ENCODE measurements at regions not wholly inside any gene's neighbourhood (a gene's known extent, or its start where the extent isn't known, plus 50 kb on each side); places are given as distances from the start of the nearest gene placed in this dataset.

GRCh38 chr16:52056259-52056658 lies 490.7 kb downstream of the TOX3 start:
- no peak overlapping the region for H3K27ac Mint-ChIP-seq (ENCODE audit: unreplicated experiment)
- H3K27me3 Mint-ChIP-seq (ENCODE audit: low read depth) = peaks cover 4% of the 10 kb centered on the region
- H3K9me3 Mint-ChIP-seq (ENCODE audit: low read depth) = no peaks in the 10 kb centered on the region
- no peaks in the 10 kb centered on the region for H3K36me3 Mint-ChIP-seq (ENCODE audit: low read depth)
- TF ChIP-seq, protein P1, sequence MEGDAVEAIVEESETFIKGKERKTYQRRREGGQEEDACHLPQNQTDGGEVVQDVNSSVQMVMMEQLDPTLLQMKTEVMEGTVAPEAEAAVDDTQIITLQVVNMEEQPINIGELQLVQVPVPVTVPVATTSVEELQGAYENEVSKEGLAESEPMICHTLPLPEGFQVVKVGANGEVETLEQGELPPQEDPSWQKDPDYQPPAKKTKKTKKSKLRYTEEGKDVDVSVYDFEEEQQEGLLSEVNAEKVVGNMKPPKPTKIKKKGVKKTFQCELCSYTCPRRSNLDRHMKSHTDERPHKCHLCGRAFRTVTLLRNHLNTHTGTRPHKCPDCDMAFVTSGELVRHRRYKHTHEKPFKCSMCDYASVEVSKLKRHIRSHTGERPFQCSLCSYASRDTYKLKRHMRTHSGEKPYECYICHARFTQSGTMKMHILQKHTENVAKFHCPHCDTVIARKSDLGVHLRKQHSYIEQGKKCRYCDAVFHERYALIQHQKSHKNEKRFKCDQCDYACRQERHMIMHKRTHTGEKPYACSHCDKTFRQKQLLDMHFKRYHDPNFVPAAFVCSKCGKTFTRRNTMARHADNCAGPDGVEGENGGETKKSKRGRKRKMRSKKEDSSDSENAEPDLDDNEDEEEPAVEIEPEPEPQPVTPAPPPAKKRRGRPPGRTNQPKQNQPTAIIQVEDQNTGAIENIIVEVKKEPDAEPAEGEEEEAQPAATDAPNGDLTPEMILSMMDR (IDR thresholded peaks at IDR 0.05) = no peak
- peaks cover 8% of the 10 kb centered on the region for H3K4me1 Mint-ChIP-seq (ENCODE audit: low read depth)
- no peak overlapping the region for H3K4me3 Mint-ChIP-seq (ENCODE audit: unreplicated experiment)
- DNase-seq (ENCODE audit: low spot score) = no peak

DNA sequence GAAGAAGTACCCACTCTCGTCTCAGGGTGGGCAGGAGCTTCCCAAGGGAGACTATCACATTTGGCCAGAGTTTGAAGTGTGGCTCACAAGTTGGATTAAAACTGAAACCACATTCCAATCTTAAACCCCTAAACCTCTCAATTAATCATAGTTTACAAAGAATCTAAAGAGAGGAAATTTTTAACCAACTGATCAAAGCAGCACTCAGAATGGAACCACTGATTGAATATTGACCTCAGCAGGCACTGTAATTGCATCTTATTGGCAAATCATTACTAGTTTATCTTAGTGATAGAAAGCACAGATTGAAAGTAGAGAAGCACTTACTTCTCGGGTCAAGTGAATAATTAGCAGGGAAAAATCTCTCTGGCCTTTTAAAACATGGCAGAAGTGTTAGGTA lies 491.6 kb downstream of the TOX3 start:
- peaks cover 8% of the 10 kb centered on the region for H3K4me1 Mint-ChIP-seq (ENCODE audit: low read depth)
- peaks cover 4% of the 10 kb centered on the region for H3K27me3 Mint-ChIP-seq (ENCODE audit: low read depth)
- H3K27ac Mint-ChIP-seq (ENCODE audit: unreplicated experiment) = no peak overlapping the region
- TF ChIP-seq, protein P1 (IDR thresholded peaks at IDR 0.05) = no peak
- H3K36me3 Mint-ChIP-seq (ENCODE audit: low read depth) = no peaks in the 10 kb centered on the region
- peaks cover 2% of the 10 kb centered on the region for H3K9me3 Mint-ChIP-seq (ENCODE audit: low read depth)
- no peak for DNase-seq (ENCODE audit: low spot score)
- H3K4me3 Mint-ChIP-seq (ENCODE audit: unreplicated experiment) = no peak overlapping the region

DNA sequence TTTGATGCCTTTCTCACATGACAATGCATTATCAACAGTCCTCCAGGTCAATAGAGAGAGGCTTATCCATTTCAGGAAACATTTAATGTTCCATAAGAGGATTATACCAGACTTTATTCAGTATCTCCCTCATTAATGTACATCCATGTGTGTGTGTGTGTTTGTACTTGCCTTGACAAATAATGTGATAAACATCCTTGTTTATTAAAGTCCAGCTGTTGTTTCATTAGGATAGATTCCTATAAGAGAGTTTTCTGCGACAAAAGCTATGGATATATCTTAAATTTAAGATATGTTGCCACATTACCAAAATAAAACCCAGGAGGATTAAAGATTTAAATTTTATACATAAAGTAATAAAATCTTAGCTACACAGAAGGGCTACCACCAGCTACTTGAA lies 492.6 kb downstream of the TOX3 start:
- Mint-ChIP-seq H3K27me3 (ENCODE audit: low read depth) (peaks cover 2% of the 10 kb centered on the region), H3K4me3 (ENCODE audit: unreplicated experiment) (no peak overlapping the region), H3K27ac (ENCODE audit: unreplicated experiment) (no peak overlapping the region), H3K36me3 (ENCODE audit: low read depth) (no peaks in the 10 kb centered on the region), H3K9me3 (ENCODE audit: low read depth) (peaks cover 3% of the 10 kb centered on the region), H3K4me1 (ENCODE audit: low read depth) (peaks cover 8% of the 10 kb centered on the region)
- DNase-seq (ENCODE audit: low spot score) = no peak
- TF ChIP-seq, protein P1 (IDR thresholded peaks at IDR 0.05) = no peak

DNA sequence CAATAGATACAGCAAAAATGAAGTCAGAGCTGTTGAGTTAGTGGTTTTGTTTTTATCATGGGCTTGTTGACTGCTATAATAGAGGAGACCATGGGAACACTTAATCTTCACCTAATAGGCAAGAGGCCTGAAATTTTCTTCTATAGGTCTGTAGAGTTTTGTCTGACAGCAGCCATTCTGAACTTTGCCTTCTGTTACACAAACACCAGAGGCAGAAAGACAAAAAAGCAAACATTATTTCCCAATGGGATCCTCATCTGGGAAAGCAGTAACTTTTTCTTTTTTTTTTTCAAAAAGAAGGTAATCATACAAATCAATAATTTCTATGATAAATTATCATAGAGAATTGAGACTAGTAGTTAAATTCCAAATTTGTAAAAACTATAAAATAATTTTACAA lies 494.1 kb downstream of the TOX3 start:
- Mint-ChIP-seq H3K27me3 (ENCODE audit: low read depth) (peaks cover 2% of the 10 kb centered on the region), H3K4me1 (ENCODE audit: low read depth) (peaks cover 8% of the 10 kb centered on the region), H3K4me3 (ENCODE audit: unreplicated experiment) (no peak overlapping the region), H3K9me3 (ENCODE audit: low read depth) (peaks cover 3% of the 10 kb centered on the region), H3K27ac (ENCODE audit: unreplicated experiment) (no peak overlapping the region), H3K36me3 (ENCODE audit: low read depth) (no peaks in the 10 kb centered on the region)
- TF ChIP-seq, protein P1 (IDR thresholded peaks at IDR 0.05) = no peak
- DNase-seq (ENCODE audit: low spot score) = no peak

DNA sequence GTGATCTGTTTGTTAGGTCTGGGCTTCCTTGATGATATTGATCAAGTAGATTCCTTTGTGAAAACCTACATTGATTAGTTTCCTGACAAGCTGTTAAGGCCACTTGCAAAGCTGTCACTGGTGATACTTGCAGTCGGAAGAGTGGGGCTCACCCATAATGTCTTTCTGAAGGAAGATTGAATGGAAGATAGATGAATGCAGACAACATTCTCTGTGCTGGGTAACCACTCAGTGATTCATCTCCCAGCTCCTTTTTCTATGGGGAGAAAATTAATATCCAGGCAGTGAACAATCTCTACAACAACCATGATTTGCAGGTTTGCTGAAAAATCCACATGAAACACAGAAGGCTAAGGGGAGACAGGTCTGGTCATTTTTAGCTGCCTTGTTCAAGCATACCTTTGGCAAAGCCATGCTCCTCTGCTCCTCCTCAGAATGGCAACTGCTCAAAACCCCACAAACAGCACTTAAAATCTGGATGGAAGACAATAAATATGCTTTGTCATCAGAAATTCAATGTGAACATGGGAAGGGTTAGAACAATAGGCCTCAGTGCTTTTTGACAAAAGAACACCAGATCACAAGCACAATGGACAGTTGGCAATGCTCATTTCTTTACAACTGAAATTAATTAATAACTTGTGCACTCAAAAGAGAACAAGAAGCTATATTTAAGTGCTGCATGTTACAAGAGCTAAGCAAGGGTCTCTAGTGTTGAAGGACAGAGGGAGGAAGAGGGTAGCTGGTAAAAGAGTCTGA lies 495.4 kb downstream of the TOX3 start:
- Mint-ChIP-seq H3K4me3 (ENCODE audit: unreplicated experiment) (no peak overlapping the region), H3K36me3 (ENCODE audit: low read depth) (no peaks in the 10 kb centered on the region), H3K27ac (ENCODE audit: unreplicated experiment) (no peak overlapping the region), H3K4me1 (ENCODE audit: low read depth) (peaks cover 8% of the 10 kb centered on the region), H3K27me3 (ENCODE audit: low read depth) (peaks cover 2% of the 10 kb centered on the region), H3K9me3 (ENCODE audit: low read depth) (peaks cover 4% of the 10 kb centered on the region)
- no peak for DNase-seq (ENCODE audit: low spot score)
- TF ChIP-seq, protein P1 (IDR thresholded peaks at IDR 0.05) = no peak

Data from chondrocyte (in vitro differentiated cells).